ENCODE measurements at regions not wholly inside any gene's neighbourhood (a gene's known extent, or its start where the extent isn't known, plus 50 kb on each side); places are given as distances from the start of the nearest gene placed in this dataset.
"Not testable (repeated sequence)": the region's sequence is repeated elsewhere in the genome, so short reads cannot be mapped to it uniquely, and the experiment has no call there.

GRCh38 chr10:83372646-83373045 is 766.7 kb upstream of the GHITM start:
- no peak for DNase-seq

- no peak for DNase-seq
Measured at GRCh38 chr10:83373671-83374070, 765.6 kb upstream of the GHITM start.

- DNase-seq = no peak
Measured at GRCh38 chr10:83374741-83375140, 764.6 kb upstream of the GHITM start.

GRCh38 chr10:83375274-83375673 is 764.0 kb upstream of the GHITM start:
- DNase-seq = no peak

- no peak for DNase-seq
Measured at GRCh38 chr10:83397806-83398205, 741.5 kb upstream of the GHITM start.

GRCh38 chr10:83410570-83410969 is 728.7 kb upstream of the GHITM start:
- DNase-seq = no peak

GRCh38 chr10:83425306-83425705 is 714.0 kb upstream of the GHITM start:
- DNase-seq = no peak

- no peak for DNase-seq
Measured at GRCh38 chr10:83427101-83427500, 712.2 kb upstream of the GHITM start.

GRCh38 chr10:83432261-83433045 is 706.9 kb upstream of the GHITM start:
- DNase-seq = no peak

GRCh38 chr10:83433705-83434104 is 705.6 kb upstream of the GHITM start:
- DNase-seq = no peak

- no peak for DNase-seq
Measured at GRCh38 chr10:83448013-83448412, 691.3 kb upstream of the GHITM start.

GRCh38 chr10:83458611-83459010 is 680.7 kb upstream of the GHITM start:
- DNase-seq = no peak

GRCh38 chr10:83459124-83459523 is 680.2 kb upstream of the GHITM start:
- no peak for DNase-seq

- no peak for DNase-seq
Measured at GRCh38 chr10:83469728-83470331, 669.5 kb upstream of the GHITM start.

GRCh38 chr10:83476211-83476610 is 663.1 kb upstream of the GHITM start:
- DNase-seq = no peak

GRCh38 chr10:83489161-83489560 is 650.1 kb upstream of the GHITM start:
- DNase-seq = no peak

- DNase-seq = no peak
Measured at GRCh38 chr10:83492004-83492403, 647.3 kb upstream of the GHITM start.

GRCh38 chr10:83512681-83513080 is 626.6 kb upstream of the GHITM start:
- no peak for DNase-seq

- DNase-seq = no peak
Measured at GRCh38 chr10:83515001-83515400, 624.3 kb upstream of the GHITM start.

GRCh38 chr10:83516788-83517187 is 622.5 kb upstream of the GHITM start:
- no peak for DNase-seq

- no peak for DNase-seq
Measured at GRCh38 chr10:83517456-83517855, 621.9 kb upstream of the GHITM start.

- DNase-seq = no peak
Measured at GRCh38 chr10:83518779-83519178, 620.5 kb upstream of the GHITM start.

- DNase-seq = not testable (repeated sequence)
Measured at GRCh38 chr10:83520386-83520785, 618.9 kb upstream of the GHITM start.

GRCh38 chr10:83522456-83522855 is 616.9 kb upstream of the GHITM start:
- DNase-seq = no peak

GRCh38 chr10:83522881-83523386 is 616.4 kb upstream of the GHITM start:
- no peak for DNase-seq
